Thoracic aorta (tissue), 2 donors: ENCODE measurements at regions not wholly inside any gene's neighbourhood (a gene's known extent, or its start where the extent isn't known, plus 50 kb on each side); places are given as distances from the start of the nearest gene placed in this dataset.

Source experiments
- ATAC-seq: fragments of 150-250 bp; one replicate; pipeline ENCODE4 v1.8.0; 2017; ENCODE audit warnings: low read depth; ENCODE audit not compliant: insufficient number of reproducible peaks, low FRiP score
- DNase-seq: peaks from one replicate; pipeline ENCODE4 v3.0.0-alpha.2; 2020; ENCODE audit warnings: low spot score
- H3K27ac ChIP-seq, 2 donors: fragments of 200-600 bp; sonication (generic); 1 replicate in 1 of 2; 2 replicates in 1 of 2; pipeline ENCODE4 v1.5.1; 2016; ENCODE audit warnings: mild to moderate bottlenecking in 2 of 2, moderate library complexity in 2 of 2
- H3K27me3 ChIP-seq: fragments of 200-600 bp; sonication (generic); replicated peaks from 2 replicates; pipeline ENCODE4 v1.6.0; 2016; ENCODE audit warnings: mild to moderate bottlenecking; ENCODE audit not compliant: insufficient read depth
- H3K36me3 ChIP-seq: fragments of 200-600 bp; sonication (generic); one replicate; pipeline ENCODE4 v1.5.1; 2016
- H3K4me1 ChIP-seq, 2 donors: fragments of 200-600 bp; sonication (generic); 1 replicate in 1 of 2; 2 replicates in 1 of 2; pipeline versions ENCODE4 v1.5.1 to v1.6.0; 2016; ENCODE audit warnings: low read depth in 2 of 2, mild to moderate bottlenecking in 1 of 2; ENCODE audit not compliant: control insufficient read depth in 1 of 2
- H3K4me3 ChIP-seq: fragments of 200-600 bp; sonication (generic); 2 replicates; pipeline ENCODE4 v1.5.1; 2016; ENCODE audit warnings: mild to moderate bottlenecking
- H3K9me3 ChIP-seq: fragments of 200-600 bp; sonication (generic); 2 replicates; pipeline ENCODE4 v1.5.1; 2016
- CTCF ChIP-seq: fragments of 200-600 bp; sonication (generic); IDR thresholded peaks from one replicate; pipeline ENCODE4 v1.5.1; 2019; ENCODE audit warnings: antibody characterized with exemption

GRCh38 chr20:60202046-60202445 lies 243.8 kb downstream of the CDH26 start:
- H3K27ac ChIP-seq, result no peak overlapping the region
- H3K27me3 ChIP-seq, result no peaks in the 10 kb centered on the region
- no peak overlapping the region for H3K4me3 ChIP-seq
- no peak for ATAC-seq
- no peaks in the 10 kb centered on the region for H3K4me1 ChIP-seq
- no peak for DNase-seq
- H3K36me3 ChIP-seq, result no peaks in the 10 kb centered on the region
- H3K9me3 ChIP-seq, result no peaks in the 10 kb centered on the region
- TF ChIP-seq CTCF, result no peak

GRCh38 chr20:60203451-60203850 lies 245.2 kb downstream of the CDH26 start:
- H3K4me1 ChIP-seq, result no peaks in the 10 kb centered on the region
- no peaks in the 10 kb centered on the region for H3K9me3 ChIP-seq
- no peak for ATAC-seq
- no peaks in the 10 kb centered on the region for H3K36me3 ChIP-seq
- no peaks in the 10 kb centered on the region for H3K27me3 ChIP-seq
- TF ChIP-seq CTCF, result no peak
- DNase-seq, result no peak
- no peak overlapping the region for H3K4me3 ChIP-seq
- H3K27ac ChIP-seq, result no peak overlapping the region

GRCh38 chr20:60204601-60205000 lies 246.4 kb downstream of the CDH26 start:
- no peak for TF ChIP-seq CTCF
- Histone ChIP-seq H3K36me3 (no peaks in the 10 kb centered on the region), H3K27me3 (no peaks in the 10 kb centered on the region), H3K4me1 (no peaks in the 10 kb centered on the region), H3K4me3 (no peak overlapping the region), H3K9me3 (no peaks in the 10 kb centered on the region), H3K27ac (no peak overlapping the region)
- ATAC-seq (no peak), DNase-seq (no peak)

- TF ChIP-seq CTCF, result no peak
- Histone ChIP-seq H3K27me3 (no peaks in the 10 kb centered on the region), H3K4me3 (no peak overlapping the region), H3K4me1 (no peaks in the 10 kb centered on the region), H3K36me3 (no peaks in the 10 kb centered on the region), H3K9me3 (no peaks in the 10 kb centered on the region), H3K27ac (no peak overlapping the region)
- DNase-seq, result no peak
- no peak for ATAC-seq
Measured at GRCh38 chr20:60206259-60206658, 248.0 kb downstream of the CDH26 start.

- no peak for TF ChIP-seq CTCF
- ATAC-seq, result no peak
- no peak overlapping the region for H3K4me3 ChIP-seq
Measured at GRCh38 chr20:60209048-60209447, 250.8 kb downstream of the CDH26 start.

More at GRCh38 chr20:60209048-60209447, 250.8 kb downstream of the CDH26 start:
- no peak overlapping the region for H3K27ac ChIP-seq
- no peaks in the 10 kb centered on the region for H3K4me1 ChIP-seq
- no peaks in the 10 kb centered on the region for H3K9me3 ChIP-seq
- H3K36me3 ChIP-seq, result no peaks in the 10 kb centered on the region
- no peak for DNase-seq
- H3K27me3 ChIP-seq, result no peaks in the 10 kb centered on the region
